ENCODE measurements at regions not wholly inside any gene's neighbourhood (a gene's known extent, or its start where the extent isn't known, plus 50 kb on each side); places are given as distances from the start of the nearest gene placed in this dataset.

DNA sequence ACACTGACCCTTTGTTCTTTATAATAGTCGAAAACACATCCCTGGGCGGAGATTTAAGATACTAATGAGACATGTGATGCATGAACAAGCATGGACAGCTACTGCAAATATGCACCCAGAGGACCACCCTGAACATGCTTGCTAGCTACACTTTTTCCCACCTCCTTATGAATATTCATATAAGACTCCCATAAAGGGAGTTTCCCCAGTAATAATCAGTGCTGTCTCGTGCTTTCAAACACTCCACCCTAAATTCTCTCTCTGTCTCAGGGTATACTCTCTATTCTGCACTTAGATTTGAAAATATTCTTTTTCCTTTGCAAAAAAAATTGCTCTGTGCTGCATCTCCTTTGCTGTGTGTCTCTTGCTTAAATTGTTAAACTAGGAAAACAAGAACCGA lies 64.4 kb upstream of the CT45A1 start:
- no peak for TF ChIP-seq RBBP5 (IDR thresholded peaks at IDR 0.05; ENCODE audit: borderline replicate concordance, low read depth, low read length)
- TF ChIP-seq POLR2A (IDR thresholded peaks at IDR 0.05; ENCODE audit: control extremely low read depth in 1 of 2, low read depth in 2 of 2, low read length in 2 of 2): no peak
- no peak for TF ChIP-seq RFX5 (IDR thresholded peaks at IDR 0.05; ENCODE audit: borderline replicate concordance, low read depth, low read length)
- TF ChIP-seq, protein P1, sequence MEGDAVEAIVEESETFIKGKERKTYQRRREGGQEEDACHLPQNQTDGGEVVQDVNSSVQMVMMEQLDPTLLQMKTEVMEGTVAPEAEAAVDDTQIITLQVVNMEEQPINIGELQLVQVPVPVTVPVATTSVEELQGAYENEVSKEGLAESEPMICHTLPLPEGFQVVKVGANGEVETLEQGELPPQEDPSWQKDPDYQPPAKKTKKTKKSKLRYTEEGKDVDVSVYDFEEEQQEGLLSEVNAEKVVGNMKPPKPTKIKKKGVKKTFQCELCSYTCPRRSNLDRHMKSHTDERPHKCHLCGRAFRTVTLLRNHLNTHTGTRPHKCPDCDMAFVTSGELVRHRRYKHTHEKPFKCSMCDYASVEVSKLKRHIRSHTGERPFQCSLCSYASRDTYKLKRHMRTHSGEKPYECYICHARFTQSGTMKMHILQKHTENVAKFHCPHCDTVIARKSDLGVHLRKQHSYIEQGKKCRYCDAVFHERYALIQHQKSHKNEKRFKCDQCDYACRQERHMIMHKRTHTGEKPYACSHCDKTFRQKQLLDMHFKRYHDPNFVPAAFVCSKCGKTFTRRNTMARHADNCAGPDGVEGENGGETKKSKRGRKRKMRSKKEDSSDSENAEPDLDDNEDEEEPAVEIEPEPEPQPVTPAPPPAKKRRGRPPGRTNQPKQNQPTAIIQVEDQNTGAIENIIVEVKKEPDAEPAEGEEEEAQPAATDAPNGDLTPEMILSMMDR (IDR thresholded peaks at IDR 0.05; ENCODE audit: control extremely low read depth in 1 of 3, insufficient read depth in 1 of 3, low read depth in 1 of 3, low read length in 3 of 3): no peak
- TF ChIP-seq SUZ12 (IDR thresholded peaks at IDR 0.05; ENCODE audit: low read length): no peak
- TF ChIP-seq EGR1 (IDR thresholded peaks at IDR 0.05; ENCODE audit: borderline replicate concordance, low read depth, low read length): no peak
- no peak for TF ChIP-seq SP1 (IDR thresholded peaks at IDR 0.05; ENCODE audit: low read depth, low read length)
- TF ChIP-seq TAF1 (IDR thresholded peaks at IDR 0.05; ENCODE audit: low read depth, low read length): no peak

Measured in H1 (cell line).